K562 (cell line): ENCODE measurements at regions not wholly inside any gene's neighbourhood (a gene's known extent, or its start where the extent isn't known, plus 50 kb on each side); places are given as distances from the start of the nearest gene placed in this dataset.
A peak's percentile ranks its signal among the peaks of the same experiment; 100 is the strongest.

Experiments used
- ATAC-seq: fragments of 200-7000 bp; cut with Tn5 transposase; 3 replicates; pipeline ENCODE4 v1.9.1; 2020; ENCODE audit warnings: moderate library complexity
- BruUV-seq: library from RNA; stranded (reverse); fragments of 400-500 nt; replicated peaks from 2 replicates; lab custom pipeline; 2021; lab: Mats Ljungman, UMichigan
- CTCF ChIA-PET: fragments of 300-600 bp; formaldehyde crosslinking; extraction: SDS; loops from one replicate; lab custom pipeline; 2021; ENCODE audit warnings: low intra/inter-chr PET ratio; lab: Yijun Ruan, JAX
- POLR2A ChIA-PET: fragments of 300-600, 350-650 bp; sonication (Branson Sonifier 250); formaldehyde crosslinking; extraction: SDS; loops from one replicate; lab custom pipeline; 2021; ENCODE audit warnings: antibody characterized with exemption, inconsistent platforms; lab: Yijun Ruan, JAX
- DNase-seq, 4 experiments: peaks; one replicate each; pipeline versions ENCODE4 v3.0.0 to v3.0.0-alpha.2; 2011 to 2018; ENCODE audit warnings: low spot score in 3 of 4, mixed read lengths in 3 of 4; ENCODE audit errors: extremely low read depth in 1 of 4
- FAIRE-seq: peaks from 2 replicates; lab custom pipeline; 2011; peaks lifted over from hg19 to GRCh38; lab: Jason Lieb, UNC
- H2AFZ ChIP-seq: 2 replicates; pipeline ENCODE4 v1.6.0; 2011; ENCODE audit warnings: low read depth, low read length, control low read depth, inconsistent platforms
- H3K27ac ChIP-seq: fragments of 200-600 bp; 3 replicates; pipeline ENCODE4 v1.8.0; 2011; ENCODE audit warnings: low read depth, mild to moderate bottlenecking, control low read depth, inconsistent platforms, low read length, moderate library complexity, mixed read lengths; ENCODE audit errors: extremely low read depth
- H3K27me3 ChIP-seq, 2 experiments: fragments of 300-600 bp in 1 of 2; 2 replicates in 1 of 2; 3 replicates in 1 of 2; pipeline versions ENCODE4 v1.6.0 to v1.8.0; 2011; ENCODE audit warnings: inconsistent platforms in 2 of 2, low read length in 2 of 2, mild to moderate bottlenecking in 1 of 2, mixed read lengths in 1 of 2, moderate library complexity in 1 of 2; ENCODE audit not compliant: control insufficient read depth in 2 of 2, insufficient read depth in 2 of 2
- H3K36me3 ChIP-seq: fragments of 300-600 bp; 3 replicates; pipeline ENCODE4 v1.8.0; 2011; ENCODE audit warnings: mild to moderate bottlenecking, low read length, inconsistent platforms; ENCODE audit not compliant: control insufficient read depth, insufficient read depth
- H3K4me1 ChIP-seq, 2 experiments: fragments of 200-600 bp in 1 of 2; replicated peaks in 1 of 2; 2 replicates in 1 of 2; 3 replicates in 1 of 2; pipeline versions ENCODE4 v1.5.1 to v1.8.0; 2011; ENCODE audit warnings: inconsistent platforms in 2 of 2, low read length in 2 of 2, mild to moderate bottlenecking in 1 of 2, mixed read lengths in 1 of 2, moderate library complexity in 1 of 2; ENCODE audit not compliant: control insufficient read depth in 2 of 2, insufficient read depth in 2 of 2
- H3K4me2 ChIP-seq: 2 replicates; pipeline ENCODE4 v1.6.1; 2011; ENCODE audit warnings: low read length, control low read depth, inconsistent platforms, mixed read lengths; ENCODE audit not compliant: insufficient read depth
- H3K4me3 ChIP-seq: fragments of 200-600 bp; sonication (generic), shearing (Covaris generic); 2 replicates; pipeline ENCODE4 v1.5.1; 2016; ENCODE audit warnings: control low read depth, inconsistent platforms
- H3K79me2 ChIP-seq: fragments of 200-600 bp; 3 replicates; pipeline ENCODE4 v1.8.0; 2011; ENCODE audit warnings: low read length, inconsistent platforms; ENCODE audit not compliant: control insufficient read depth, insufficient read depth
- H3K9ac ChIP-seq, 2 experiments: 2 replicates each; pipeline versions ENCODE4 v1.6.0 to v1.6.1; 2011; ENCODE audit warnings: low read depth in 2 of 2, low read length in 2 of 2, control low read depth in 1 of 2, inconsistent platforms in 1 of 2, mild to moderate bottlenecking in 1 of 2, mixed read lengths in 1 of 2; ENCODE audit not compliant: insufficient read depth in 1 of 2
- H3K9me1 ChIP-seq: one replicate; pipeline ENCODE4 v1.6.0; 2011; ENCODE audit warnings: inconsistent platforms, mild to moderate bottlenecking, low read length, moderate library complexity; ENCODE audit not compliant: control insufficient read depth, insufficient read depth
- H3K9me3 ChIP-seq: replicated peaks from 2 replicates; pipeline ENCODE4 v1.5.1; 2011; ENCODE audit warnings: low read depth, low read length, inconsistent platforms; ENCODE audit not compliant: control insufficient read depth, insufficient read depth
- H4K20me1 ChIP-seq: replicated peaks from 2 replicates; pipeline ENCODE4 v1.6.1; 2011; ENCODE audit warnings: low read length, inconsistent platforms, mixed read lengths; ENCODE audit not compliant: control insufficient read depth, insufficient read depth
- CAMTA2 ChIP-seq: fragments of 250-450 bp; sonication (Bioruptor Pico); conservative IDR thresholded peaks from 2 replicates; pipeline ENCODE4 v1.5.1; 2022
- E2F1 ChIP-seq: sonication (generic); formaldehyde crosslinking; IDR thresholded peaks from 2 replicates; pipeline ENCODE4 v1.8.1; 2023; ENCODE audit warnings: mild to moderate bottlenecking, missing genetic modification reagents, moderate library complexity
- EGR1 ChIP-seq: fragments of 450-650 bp; conservative IDR thresholded peaks from 2 replicates; pipeline ENCODE4 v1.6.1; 2017; ENCODE audit warnings: mild to moderate bottlenecking
- FOS ChIP-seq: IDR thresholded peaks from 3 replicates; pipeline ENCODE4 v1.6.1; 2011; ENCODE audit not compliant: insufficient read length; ENCODE audit errors: extremely low read depth
- HDAC3 ChIP-seq: fragments of 450-650 bp; IDR thresholded peaks from 2 replicates; pipeline ENCODE4 v1.6.1; 2018; ENCODE audit warnings: borderline replicate concordance, mild to moderate bottlenecking, moderate library complexity; ENCODE audit not compliant: partially characterized antibody
- HES1 ChIP-seq: fragments of 450-650 bp; IDR thresholded peaks from 2 replicates; pipeline ENCODE4 v1.6.1; 2016; ENCODE audit warnings: low read depth, mild to moderate bottlenecking, moderate library complexity
- PHF8 ChIP-seq: fragments of 200-600 bp; sonication (generic); IDR thresholded peaks from 2 replicates; pipeline ENCODE4 v1.6.1; 2012; ENCODE audit warnings: mixed run types, mild to moderate bottlenecking, inconsistent platforms, low read length, moderate library complexity, borderline replicate concordance
- POLR3G ChIP-seq: IDR thresholded peaks from 2 replicates; pipeline ENCODE4 v1.6.1; 2011; ENCODE audit not compliant: insufficient read length, insufficient replicate concordance; ENCODE audit errors: extremely low read depth
- RBM34 ChIP-seq: fragments of 200-400 bp; formaldehyde crosslinking; IDR thresholded peaks from 2 replicates; pipeline ENCODE4 v1.6.1; 2018; ENCODE audit warnings: low read length, borderline replicate concordance; ENCODE audit not compliant: insufficient read depth
- SMAD4 ChIP-seq: fragments of 250-450 bp; sonication (Bioruptor Pico); conservative IDR thresholded peaks from 2 replicates; pipeline ENCODE4 v1.8.0; 2021; ENCODE audit warnings: inconsistent platforms, mild to moderate bottlenecking, moderate library complexity
- SMARCA4 ChIP-seq: fragments of 450-650 bp; IDR thresholded peaks from 2 replicates; pipeline ENCODE4 v1.6.1; 2016
- SMARCC2 ChIP-seq: fragments of 450-650 bp; IDR thresholded peaks from 2 replicates; pipeline ENCODE4 v1.6.1; 2017; ENCODE audit warnings: antibody characterized with exemption, moderate library complexity, mild to moderate bottlenecking, low read depth
- SOX6 ChIP-seq: fragments of 450-650 bp; IDR thresholded peaks from 2 replicates; pipeline ENCODE4 v1.6.1; 2014; ENCODE audit warnings: mild to moderate bottlenecking
- STAT5B ChIP-seq: fragments of 250-450 bp; sonication (Bioruptor Pico); IDR thresholded peaks from 2 replicates; pipeline ENCODE4 v1.8.0; 2021; ENCODE audit warnings: mild to moderate bottlenecking, inconsistent platforms
- ZKSCAN1 ChIP-seq: fragments of 150-350 bp; IDR thresholded peaks from 2 replicates; pipeline ENCODE4 v1.6.1; 2016; ENCODE audit warnings: low read depth, low read length
- ZSCAN29 ChIP-seq: fragments of 450-650 bp; IDR thresholded peaks from 2 replicates; pipeline ENCODE4 v1.6.1; 2017
- WGBS: fragments of 100-300 bp; shearing (Covaris generic); methylation state at CpG from one replicate; pipeline ENCODE4 v1.1.6; 2016; ENCODE audit warnings: low coverage, mixed read lengths; ENCODE audit not compliant: insufficient coverage; ENCODE audit errors: missing lambda C conversion rate; 5-methylcytosine and 5-hydroxymethylcytosine counted together
- in situ Hi-C: fragments of 300-500 bp; cut with MboI; formaldehyde crosslinking; loops from 4 replicates; pipeline ENCODE4 v1.15.0; 2018; ENCODE audit warnings: inconsistent platforms, mixed read lengths
- intact Hi-C: fragments of 100-400 bp; cut with micrococcal nuclease; formaldehyde crosslinking; loops from 2 replicates; pipeline ENCODE4 v1.14.2; 2022
- TF ChIP-seq, protein P1 (sequence below): fragments of 450-650 bp; IDR thresholded peaks from 2 replicates; pipeline ENCODE4 v1.6.1; 2016
- TF ChIP-seq, protein P2 (sequence below): sonication (generic); formaldehyde crosslinking; IDR thresholded peaks from 2 replicates; pipeline ENCODE4 v1.8.1; 2023; ENCODE audit warnings: mild to moderate bottlenecking, missing genetic modification reagents

DNA sequence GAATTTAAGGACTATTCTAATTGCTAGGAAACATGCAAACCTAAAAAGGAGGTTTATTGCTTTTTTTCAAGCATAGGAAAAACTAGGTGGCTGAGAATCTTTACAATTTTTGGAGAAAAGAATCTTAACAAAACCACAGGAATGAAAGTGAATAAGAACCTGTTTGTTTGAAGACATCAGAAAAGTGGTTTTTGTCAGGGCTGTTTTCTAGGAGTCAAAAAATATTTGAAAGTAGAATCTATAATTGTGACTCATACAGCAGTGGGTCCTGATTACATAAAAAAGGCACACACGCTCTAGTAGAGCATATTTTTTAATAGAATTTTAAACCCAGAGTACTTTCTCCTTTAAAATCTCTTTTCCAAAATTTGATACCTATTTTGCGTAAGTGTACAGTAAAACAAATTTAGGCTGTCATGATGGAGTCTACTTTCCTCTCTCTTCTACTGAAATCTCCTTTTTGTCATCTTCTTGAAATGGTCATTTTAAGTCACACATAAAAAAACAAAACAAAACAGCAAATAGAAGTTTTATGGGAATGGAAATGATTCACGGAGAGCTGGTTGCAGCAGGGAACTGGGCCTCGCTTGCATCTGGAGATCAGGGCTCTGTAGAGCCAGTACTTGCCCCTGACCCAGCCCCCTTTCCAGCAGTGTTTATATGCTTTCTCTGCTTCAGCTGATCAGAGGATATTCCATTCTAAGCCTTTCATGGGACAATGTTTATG lies 59.1 kb upstream of the PELI1 start:
- no peak overlapping the region for H3K4me3 ChIP-seq
- BruUV-seq, result no TSS peak
- H3K4me2 ChIP-seq, result no peak overlapping the region
- 59% methylated on average over 4 of the region's 4 CpGs for WGBS
- peak overlapping the region; percentile 82 for H2AFZ ChIP-seq
- in situ Hi-C loops (no loop called here), intact Hi-C loops (no loop called here)
- H3K27me3 ChIP-seq, result no peaks in the 10 kb centered on the region
- H3K9me3 ChIP-seq, result no peaks in the 10 kb centered on the region
- no peaks in the 10 kb centered on the region; a peak in 1 of 5 replicates for H3K4me1 ChIP-seq
- FAIRE-seq, result no peak
- no peak for DNase-seq
- ChIA-PET CTCF (no interaction called here), POLR2A (interaction anchor here (0.6 to 2.5 kb wide), 4 partner anchors 9 to 60 kb away, joined by 3 to 7 read pairs (median 4); no protein-coding TSS in a partner anchor)
- no peaks in the 10 kb centered on the region for H3K79me2 ChIP-seq
- H3K27ac ChIP-seq, result no peak overlapping the region
- no peaks in the 10 kb centered on the region for H4K20me1 ChIP-seq
- TF ChIP-seq, protein P1, sequence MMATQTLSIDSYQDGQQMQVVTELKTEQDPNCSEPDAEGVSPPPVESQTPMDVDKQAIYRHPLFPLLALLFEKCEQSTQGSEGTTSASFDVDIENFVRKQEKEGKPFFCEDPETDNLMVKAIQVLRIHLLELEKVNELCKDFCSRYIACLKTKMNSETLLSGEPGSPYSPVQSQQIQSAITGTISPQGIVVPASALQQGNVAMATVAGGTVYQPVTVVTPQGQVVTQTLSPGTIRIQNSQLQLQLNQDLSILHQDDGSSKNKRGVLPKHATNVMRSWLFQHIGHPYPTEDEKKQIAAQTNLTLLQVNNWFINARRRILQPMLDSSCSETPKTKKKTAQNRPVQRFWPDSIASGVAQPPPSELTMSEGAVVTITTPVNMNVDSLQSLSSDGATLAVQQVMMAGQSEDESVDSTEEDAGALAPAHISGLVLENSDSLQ, result no peak
- no peak for TF ChIP-seq POLR3G
- no peak for TF ChIP-seq FOS
- TF ChIP-seq, protein P2, sequence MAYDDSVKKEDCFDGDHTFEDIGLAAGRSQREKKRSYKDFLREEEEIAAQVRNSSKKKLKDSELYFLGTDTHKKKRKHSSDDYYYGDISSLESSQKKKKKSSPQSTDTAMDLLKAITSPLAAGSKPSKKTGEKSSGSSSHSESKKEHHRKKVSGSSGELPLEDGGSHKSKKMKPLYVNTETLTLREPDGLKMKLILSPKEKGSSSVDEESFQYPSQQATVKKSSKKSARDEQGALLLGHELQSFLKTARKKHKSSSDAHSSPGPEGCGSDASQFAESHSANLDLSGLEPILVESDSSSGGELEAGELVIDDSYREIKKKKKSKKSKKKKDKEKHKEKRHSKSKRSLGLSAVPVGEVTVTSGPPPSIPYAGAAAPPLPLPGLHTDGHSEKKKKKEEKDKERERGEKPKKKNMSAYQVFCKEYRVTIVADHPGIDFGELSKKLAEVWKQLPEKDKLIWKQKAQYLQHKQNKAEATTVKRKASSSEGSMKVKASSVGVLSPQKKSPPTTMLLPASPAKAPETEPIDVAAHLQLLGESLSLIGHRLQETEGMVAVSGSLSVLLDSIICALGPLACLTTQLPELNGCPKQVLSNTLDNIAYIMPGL (CRISPR knock-in tag), result no peak
- no peak for TF ChIP-seq HES1
- TF ChIP-seq SMAD4, result no peak
- TF ChIP-seq CAMTA2 (CRISPR knock-in tag), result no peak
- no peak for TF ChIP-seq PHF8
- no peak for TF ChIP-seq STAT5B (CRISPR knock-in tag)
- TF ChIP-seq HDAC3, result no peak
- TF ChIP-seq EGR1, result no peak
- TF ChIP-seq SOX6, result no peak
- no peak for TF ChIP-seq RBM34
- TF ChIP-seq SMARCC2, result no peak
- TF ChIP-seq E2F1 (CRISPR knock-in tag), result no peak
- no peak for TF ChIP-seq ZKSCAN1
- no peak for TF ChIP-seq SMARCA4
- no peak for TF ChIP-seq ZSCAN29
- ATAC-seq, result no peak
- no peaks in the 10 kb centered on the region for H3K36me3 ChIP-seq
- no peaks in the 10 kb centered on the region for H3K9me1 ChIP-seq
- no peak overlapping the region for H3K9ac ChIP-seq
